H7 (cell line): ENCODE measurements at regions not wholly inside any gene's neighbourhood (a gene's known extent, or its start where the extent isn't known, plus 50 kb on each side); places are given as distances from the start of the nearest gene placed in this dataset.

Experiments
- DNase-seq: peaks from one replicate; pipeline ENCODE4 v3.0.0; 2012
- H3K27me3 ChIP-seq: 2 replicates; pipeline ENCODE4 v1.6.0; 2011; ENCODE audit warnings: mild to moderate bottlenecking, low read length; ENCODE audit not compliant: control insufficient read depth, insufficient read depth
- H3K36me3 ChIP-seq: replicated peaks from 2 replicates; pipeline ENCODE4 v1.5.1; 2011; ENCODE audit warnings: low read length; ENCODE audit not compliant: control insufficient read depth, insufficient read depth
- H3K4me3 ChIP-seq: 2 replicates; pipeline ENCODE4 v1.5.1; 2011; ENCODE audit warnings: low read depth, mild to moderate bottlenecking, control low read depth, low read length, moderate library complexity; ENCODE audit not compliant: insufficient read depth

DNA sequence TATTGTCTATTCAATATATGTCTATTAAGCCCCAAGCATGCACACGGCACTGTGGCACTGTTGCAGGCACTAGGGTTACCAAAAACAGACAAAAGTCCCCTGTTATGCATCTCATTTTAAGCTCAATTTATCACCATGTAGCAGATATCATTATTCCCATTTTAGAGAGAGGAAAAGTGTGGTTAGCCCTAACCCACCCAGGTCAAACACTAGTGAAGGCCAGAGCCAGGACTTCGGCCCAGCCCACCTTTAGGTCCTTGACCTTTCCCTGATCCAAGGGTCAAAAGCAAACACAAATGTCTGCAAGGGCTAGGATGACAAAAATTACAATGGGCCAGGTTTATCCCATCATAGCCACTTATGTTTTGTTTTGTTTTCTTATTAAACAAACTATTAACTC, 130.3 kb upstream of the NUDT7 start:
- DNase-seq: no peak
- H3K4me3 ChIP-seq: no peak overlapping the region
- H3K27me3 ChIP-seq: no peaks in the 10 kb centered on the region
- no peaks in the 10 kb centered on the region for H3K36me3 ChIP-seq

GRCh38 chr16:77594057-77594456, 128.3 kb upstream of the NUDT7 start:
- H3K27me3 ChIP-seq: no peaks in the 10 kb centered on the region
- no peaks in the 10 kb centered on the region for H3K36me3 ChIP-seq
- DNase-seq: no peak
- H3K4me3 ChIP-seq: no peak overlapping the region

GRCh38 chr16:77594799-77595596, 127.3 kb upstream of the NUDT7 start:
- Histone ChIP-seq H3K4me3 (no peak overlapping the region), H3K36me3 (no peaks in the 10 kb centered on the region), H3K27me3 (no peaks in the 10 kb centered on the region)
- DNase-seq: no peak

- Histone ChIP-seq H3K36me3 (no peaks in the 10 kb centered on the region), H3K27me3 (no peaks in the 10 kb centered on the region), H3K4me3 (no peak overlapping the region)
- DNase-seq: no peak
Measured at GRCh38 chr16:77596261-77596660, 126.1 kb upstream of the NUDT7 start.

GRCh38 chr16:77599793-77600415, 122.4 kb upstream of the NUDT7 start:
- Histone ChIP-seq H3K36me3 (no peaks in the 10 kb centered on the region), H3K27me3 (no peaks in the 10 kb centered on the region), H3K4me3 (no peak overlapping the region)
- no peak for DNase-seq

DNA sequence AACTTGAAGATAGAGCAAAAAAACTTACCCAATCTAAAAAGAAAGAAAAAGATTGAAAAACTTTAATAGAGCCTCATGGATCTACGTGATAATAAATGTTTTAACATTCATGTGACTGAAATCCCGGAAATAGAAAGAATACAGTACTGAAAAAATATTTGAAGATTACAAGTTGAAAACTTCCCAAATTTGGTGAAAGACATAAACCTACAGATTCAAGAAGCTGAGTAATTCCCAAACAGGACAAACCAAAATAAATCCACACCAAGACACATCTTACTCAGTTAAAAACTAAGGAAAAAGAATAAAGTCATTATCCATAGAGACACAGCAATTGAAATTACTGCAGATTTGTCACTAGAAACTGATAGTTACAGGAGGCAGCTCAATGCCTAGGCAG, 121.8 kb upstream of the NUDT7 start:
- Histone ChIP-seq H3K4me3 (no peak overlapping the region), H3K36me3 (no peaks in the 10 kb centered on the region), H3K27me3 (no peaks in the 10 kb centered on the region)
- DNase-seq: no peak

DNA sequence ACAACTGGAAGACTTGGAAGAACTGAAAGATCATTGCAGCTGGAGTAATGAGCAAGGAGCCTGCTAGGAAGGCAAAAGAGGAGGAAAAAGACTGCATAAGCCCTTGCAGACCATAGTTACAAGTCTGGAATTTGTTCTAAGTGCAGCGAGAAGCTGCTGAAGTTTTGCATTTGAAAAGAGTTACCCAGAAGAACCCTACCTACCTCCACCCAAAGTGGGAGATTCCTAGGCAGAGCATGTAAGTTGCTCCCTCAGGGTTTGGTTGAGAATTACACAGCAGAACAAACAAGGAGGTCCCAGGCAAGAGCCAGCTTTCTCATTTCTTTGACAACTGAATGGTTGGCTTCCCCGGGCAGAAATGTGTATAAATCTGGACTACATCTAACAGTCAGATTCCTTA, 118.7 kb upstream of the NUDT7 start:
- Histone ChIP-seq H3K36me3 (no peaks in the 10 kb centered on the region), H3K4me3 (no peak overlapping the region), H3K27me3 (no peaks in the 10 kb centered on the region)
- DNase-seq: no peak

GRCh38 chr16:77610496-77610895, 111.8 kb upstream of the NUDT7 start:
- Histone ChIP-seq H3K27me3 (no peaks in the 10 kb centered on the region), H3K36me3 (no peaks in the 10 kb centered on the region), H3K4me3 (no peak overlapping the region)
- no peak for DNase-seq

- DNase-seq: no peak
- no peak overlapping the region for H3K4me3 ChIP-seq
- no peaks in the 10 kb centered on the region for H3K36me3 ChIP-seq
- H3K27me3 ChIP-seq: no peaks in the 10 kb centered on the region
Measured at GRCh38 chr16:77611386-77611785, 110.9 kb upstream of the NUDT7 start.

GRCh38 chr16:77612596-77612995, 109.7 kb upstream of the NUDT7 start:
- Histone ChIP-seq H3K4me3 (no peak overlapping the region), H3K27me3 (no peaks in the 10 kb centered on the region), H3K36me3 (no peaks in the 10 kb centered on the region)
- no peak for DNase-seq

GRCh38 chr16:77613095-77613494, 109.2 kb upstream of the NUDT7 start:
- H3K27me3 ChIP-seq: no peaks in the 10 kb centered on the region
- H3K4me3 ChIP-seq: no peak overlapping the region
- DNase-seq: no peak
- H3K36me3 ChIP-seq: no peaks in the 10 kb centered on the region

DNA sequence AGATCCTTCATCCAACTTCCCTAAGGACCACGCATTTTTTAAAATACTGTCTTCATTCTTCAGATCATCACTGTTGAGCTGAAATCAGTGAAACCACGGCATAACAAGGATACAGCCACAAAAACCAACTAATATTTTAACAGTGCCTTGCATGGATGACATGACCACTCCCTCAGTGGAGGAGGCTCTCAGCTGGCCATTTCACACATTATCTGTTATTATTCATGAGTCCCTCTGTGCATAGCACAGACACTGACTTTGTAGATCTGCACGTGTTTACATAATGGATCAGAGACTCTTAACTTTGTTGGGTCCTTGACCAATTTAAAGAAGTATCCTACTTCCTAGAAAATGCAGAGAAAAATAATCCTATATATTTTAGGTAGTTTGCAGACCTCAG, 104.8 kb upstream of the NUDT7 start:
- no peak for DNase-seq
- Histone ChIP-seq H3K27me3 (no peaks in the 10 kb centered on the region), H3K4me3 (no peak overlapping the region), H3K36me3 (no peaks in the 10 kb centered on the region)

DNA sequence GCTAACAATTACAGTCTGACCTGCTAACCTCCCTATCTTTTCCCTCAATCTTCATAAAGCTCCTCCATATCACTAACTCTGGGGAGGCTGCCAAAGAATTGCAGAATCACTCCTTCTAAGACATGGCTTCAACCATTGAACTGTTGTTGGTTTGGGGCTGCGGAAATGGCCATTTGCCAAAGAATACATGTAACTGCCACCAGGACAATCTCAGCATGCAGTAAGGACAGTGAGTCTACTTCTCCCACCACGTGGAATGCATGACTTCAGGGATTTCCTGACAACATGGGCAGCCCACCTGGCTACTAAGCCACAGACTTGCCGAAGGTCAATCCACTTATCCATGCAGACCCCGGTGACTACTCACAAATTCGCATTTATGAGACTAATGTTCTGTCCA, 104.3 kb upstream of the NUDT7 start:
- Histone ChIP-seq H3K36me3 (no peaks in the 10 kb centered on the region), H3K4me3 (no peak overlapping the region), H3K27me3 (no peaks in the 10 kb centered on the region)
- no peak for DNase-seq

GRCh38 chr16:77618951-77619350, 103.4 kb upstream of the NUDT7 start:
- Histone ChIP-seq H3K4me3 (no peak overlapping the region), H3K27me3 (no peaks in the 10 kb centered on the region), H3K36me3 (no peaks in the 10 kb centered on the region)
- DNase-seq: no peak

GRCh38 chr16:77624085-77624484, 98.2 kb upstream of the NUDT7 start:
- no peak overlapping the region for H3K4me3 ChIP-seq
- no peaks in the 10 kb centered on the region for H3K27me3 ChIP-seq
- no peak for DNase-seq
- H3K36me3 ChIP-seq: no peaks in the 10 kb centered on the region
